HG03196 (cell line): ENCODE measurements at regions not wholly inside any gene's neighbourhood (a gene's known extent, or its start where the extent isn't known, plus 50 kb on each side); places are given as distances from the start of the nearest gene placed in this dataset.
"Not testable (repeated sequence)": the region's sequence is repeated elsewhere in the genome, so short reads cannot be mapped to it uniquely, and the experiment has no call there.

Source experiments
- ATAC-seq: cut with Tn5 transposase; IDR thresholded peaks from one replicate; pipeline ENCODE4 v1.9.1; 2021; ENCODE audit not compliant: unreplicated experiment

DNA sequence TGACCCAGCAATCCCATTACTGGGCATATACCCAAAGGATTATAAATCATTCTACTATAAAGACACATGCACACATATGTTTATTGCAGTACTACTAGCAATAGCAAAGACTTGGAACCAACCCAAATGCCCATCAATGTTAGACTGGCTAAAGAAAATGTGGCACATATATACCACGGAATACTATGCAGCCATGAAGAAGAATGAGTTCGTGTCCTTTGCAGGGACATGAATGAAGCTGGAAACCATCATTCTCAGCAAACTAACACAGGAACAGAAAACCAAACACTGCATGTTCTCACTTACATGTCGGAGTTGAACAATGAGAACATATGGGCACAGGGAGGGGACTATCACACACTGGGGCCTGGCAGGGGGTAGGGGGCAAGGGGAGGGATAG lies 183.0 kb downstream of the HACE1 start:
- ATAC-seq, result not testable (repeated sequence)

DNA sequence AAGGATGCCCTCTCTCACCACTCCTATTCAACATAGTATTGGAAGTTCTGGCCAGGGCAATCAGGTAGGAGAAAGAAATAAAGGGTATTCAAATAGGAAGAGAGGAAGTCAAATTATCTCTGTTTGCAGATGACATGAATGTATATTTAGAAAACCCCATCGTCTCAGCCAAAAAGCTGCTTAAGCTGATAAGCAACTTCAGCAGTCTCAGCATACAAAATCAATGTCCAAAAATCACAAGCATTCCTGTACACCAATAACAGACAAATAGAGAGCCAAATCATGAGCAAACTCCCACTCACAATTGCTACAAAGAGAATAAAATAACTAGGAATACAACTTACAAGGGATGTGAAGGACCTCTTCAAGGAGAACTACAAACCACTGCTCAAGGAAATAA lies 184.6 kb downstream of the HACE1 start:
- not testable (repeated sequence) for ATAC-seq

DNA sequence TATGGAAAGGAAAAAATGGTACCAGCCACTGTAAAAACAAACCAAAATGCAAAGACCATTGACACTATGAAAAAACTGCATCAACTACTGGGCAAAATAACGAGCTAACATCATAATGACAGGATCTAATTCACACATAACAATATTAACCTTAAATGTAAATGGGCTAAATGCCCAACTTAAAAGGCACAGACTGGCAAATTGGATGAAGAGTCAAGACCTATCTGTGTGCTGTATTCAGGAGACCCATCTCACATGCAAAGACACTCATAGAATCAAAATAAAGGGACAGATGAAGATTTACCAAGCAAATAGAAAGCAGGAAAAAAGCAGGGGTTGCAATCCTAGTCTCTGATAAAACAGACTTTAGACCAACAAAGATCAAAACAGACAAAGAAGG lies 186.6 kb downstream of the HACE1 start:
- not testable (repeated sequence) for ATAC-seq

DNA sequence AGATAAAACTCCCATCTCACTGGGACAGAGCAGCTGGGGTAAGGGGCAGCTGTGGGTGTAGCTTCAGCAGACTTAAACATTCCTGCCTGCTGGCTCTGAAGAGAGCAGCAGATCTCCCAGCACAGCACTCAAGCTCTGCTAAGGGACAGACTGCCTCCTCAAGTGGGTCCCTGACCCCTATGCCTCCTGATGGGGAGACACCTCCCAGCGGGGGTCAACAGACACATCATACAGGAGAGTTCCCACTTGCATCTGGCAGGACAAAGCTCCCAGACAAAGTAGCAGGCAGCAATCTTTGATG lies 188.2 kb downstream of the HACE1 start:
- ATAC-seq, result not testable (repeated sequence)

DNA sequence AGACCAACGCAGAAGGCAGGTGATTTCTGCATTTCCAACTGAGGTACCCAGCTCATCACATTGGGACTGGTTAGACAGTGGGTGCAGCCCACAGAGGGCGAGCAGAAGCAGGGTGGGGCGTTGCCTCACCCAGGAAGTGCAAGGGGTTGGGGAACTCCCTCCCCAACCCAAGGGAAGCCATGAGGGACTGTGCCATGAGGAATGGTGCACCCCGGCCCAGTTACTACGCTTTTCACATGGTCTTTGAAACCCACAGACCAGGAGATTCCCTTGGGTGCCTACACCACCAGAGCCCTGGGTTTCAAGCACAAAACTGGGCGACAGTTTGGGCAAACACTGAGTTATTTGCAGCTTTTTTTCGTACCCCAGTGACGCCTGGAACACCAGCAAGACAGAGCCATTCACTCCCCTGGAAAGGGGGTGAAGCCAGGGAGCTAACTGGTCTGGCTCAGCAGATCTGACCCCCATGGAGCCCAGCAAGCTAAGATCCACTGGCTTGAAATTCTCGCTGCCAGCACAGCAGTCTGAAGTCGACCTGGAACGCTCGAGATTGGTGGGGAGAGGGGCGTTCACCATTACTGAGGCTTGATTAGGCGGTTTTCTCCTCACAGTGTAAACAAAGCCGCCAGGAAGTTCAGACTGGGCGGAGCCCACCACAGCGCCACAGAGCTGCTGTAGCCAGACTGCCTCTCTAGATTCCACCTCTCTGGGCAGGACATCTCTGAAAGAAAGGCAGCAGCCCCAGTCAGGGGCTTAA lies 188.7 kb downstream of the HACE1 start:
- not testable (repeated sequence) for ATAC-seq

DNA sequence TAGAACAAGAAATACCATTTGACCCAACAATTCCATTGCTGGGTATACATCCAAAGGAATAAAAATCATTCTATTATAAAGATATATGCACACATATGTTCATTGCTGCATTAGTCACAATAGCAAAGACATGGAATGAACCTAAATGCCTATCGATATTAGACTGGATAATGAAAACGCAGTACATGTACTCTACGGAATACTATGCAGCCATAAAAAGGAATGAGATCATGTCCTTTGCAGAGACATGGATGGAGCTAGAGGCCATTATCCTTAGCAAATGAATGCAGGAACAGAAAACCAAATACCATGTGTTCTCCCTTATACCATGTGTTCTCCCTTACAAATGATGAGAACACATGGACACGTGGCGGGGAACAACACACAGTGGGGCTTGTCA lies 190.2 kb downstream of the HACE1 start:
- no peak for ATAC-seq

DNA sequence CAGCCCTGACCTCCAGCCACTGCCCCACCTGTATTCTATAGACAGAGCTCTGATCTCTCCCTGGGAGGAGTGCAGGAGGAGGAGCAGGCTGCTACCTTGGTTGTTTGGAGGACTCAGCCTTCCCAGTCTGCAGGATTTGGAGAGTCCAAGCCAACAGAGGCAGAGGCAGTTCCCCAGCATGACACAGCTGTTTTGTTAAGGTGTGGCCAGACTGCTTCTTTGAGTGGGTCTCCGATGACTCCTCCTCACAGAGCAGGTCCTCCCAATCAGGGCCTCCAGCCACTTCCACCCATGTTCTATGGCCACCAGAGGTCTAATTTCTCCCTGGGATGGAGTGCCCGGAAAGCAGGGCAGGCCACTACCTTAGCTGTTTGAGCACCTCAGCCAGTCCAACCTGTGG lies 203.5 kb downstream of the HACE1 start:
- no peak for ATAC-seq

DNA sequence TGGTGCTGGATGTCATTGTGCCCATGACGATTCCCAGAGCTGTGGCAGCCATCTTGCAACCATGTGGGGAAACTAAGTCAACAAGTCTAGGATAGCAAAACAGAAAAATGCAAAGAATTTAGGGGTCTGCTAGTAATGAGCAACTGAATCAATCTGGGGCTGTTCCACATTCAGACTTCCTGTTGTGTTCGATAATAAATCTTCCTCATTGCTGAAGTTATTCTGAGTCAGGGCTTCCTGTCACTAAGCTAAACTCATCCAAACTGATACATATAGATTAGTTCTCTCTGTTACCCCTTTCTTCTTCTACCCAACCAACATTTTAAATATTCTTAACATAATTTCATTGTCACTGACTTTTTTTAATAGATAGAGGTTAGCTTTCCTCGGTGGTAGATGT lies 205.9 kb downstream of the HACE1 start:
- no peak for ATAC-seq

DNA sequence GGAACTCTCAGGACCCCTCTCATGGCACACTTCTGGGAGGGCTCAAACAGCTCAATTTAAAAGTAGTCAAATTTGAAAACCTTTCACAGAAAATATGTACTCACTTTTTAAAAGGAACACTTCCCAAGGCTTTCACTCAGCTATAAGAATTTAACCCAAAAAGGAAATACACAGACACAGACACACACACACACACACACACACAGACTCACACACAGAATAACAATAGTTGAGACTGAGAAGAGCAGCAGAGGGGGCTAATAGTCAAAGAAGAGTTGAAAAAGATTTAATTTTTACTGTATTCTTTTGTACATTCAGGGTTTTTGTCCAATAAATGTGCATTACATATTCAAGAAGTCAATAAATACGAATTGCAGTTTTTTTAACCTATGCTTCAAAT lies 211.4 kb downstream of the HACE1 start:
- ATAC-seq, result no peak

DNA sequence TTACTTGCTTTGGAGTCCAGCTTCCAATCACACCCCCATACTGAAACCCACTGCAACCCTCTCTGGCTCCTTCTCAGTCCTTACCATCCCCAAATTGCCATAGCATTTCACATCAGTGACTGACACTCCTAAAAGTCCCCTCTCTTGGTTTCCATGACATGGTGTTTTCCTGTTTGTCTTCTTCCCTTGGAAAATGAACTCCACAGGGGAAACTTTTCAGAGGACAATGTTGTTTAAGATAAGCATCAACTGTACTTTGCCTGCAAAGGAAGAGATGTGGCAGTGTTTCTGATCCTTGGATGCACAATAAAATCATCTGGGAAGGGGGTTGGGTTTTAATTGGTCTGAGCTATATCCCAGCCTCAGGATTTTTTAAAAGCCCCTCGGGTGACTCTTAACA lies 214.9 kb downstream of the HACE1 start:
- ATAC-seq, result no peak

DNA sequence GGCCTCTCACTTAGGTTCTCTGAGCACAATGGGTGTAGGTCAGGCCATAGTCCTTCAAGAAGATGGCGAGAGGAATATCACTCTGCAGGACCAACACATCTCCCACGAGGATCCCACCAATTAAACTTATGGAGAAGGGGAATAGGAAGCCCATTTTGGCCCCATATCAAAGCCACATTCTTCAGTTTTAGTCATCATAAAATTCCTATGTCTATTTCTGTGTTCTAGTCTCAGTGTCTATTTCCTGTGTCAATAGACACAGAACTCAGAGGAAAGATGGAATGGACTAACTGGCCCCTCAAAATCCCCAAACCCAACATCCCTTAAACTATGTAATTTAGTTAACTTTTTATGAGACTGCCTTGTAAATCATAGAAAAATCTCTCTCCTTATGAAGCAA lies 216.8 kb downstream of the HACE1 start:
- ATAC-seq, result no peak

DNA sequence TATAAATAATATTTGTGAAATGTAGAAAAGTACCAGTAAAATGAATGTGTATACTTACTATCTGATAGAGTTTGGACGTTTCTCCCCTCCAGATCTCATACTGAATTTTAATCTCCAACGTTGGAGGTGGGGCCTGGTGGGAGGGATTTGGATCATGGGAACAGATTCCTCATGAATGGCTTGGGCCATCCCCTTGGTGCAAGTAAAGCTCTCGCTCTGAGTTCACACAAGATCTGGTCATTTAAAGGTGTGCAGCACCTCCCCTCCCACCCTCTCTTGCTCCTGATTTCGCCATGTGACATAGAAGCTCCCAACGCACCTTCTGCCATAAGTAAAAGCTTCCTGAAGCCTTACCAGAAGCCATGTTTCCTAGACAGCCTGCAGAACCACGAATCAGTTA lies 219.0 kb downstream of the HACE1 start:
- no peak for ATAC-seq

DNA sequence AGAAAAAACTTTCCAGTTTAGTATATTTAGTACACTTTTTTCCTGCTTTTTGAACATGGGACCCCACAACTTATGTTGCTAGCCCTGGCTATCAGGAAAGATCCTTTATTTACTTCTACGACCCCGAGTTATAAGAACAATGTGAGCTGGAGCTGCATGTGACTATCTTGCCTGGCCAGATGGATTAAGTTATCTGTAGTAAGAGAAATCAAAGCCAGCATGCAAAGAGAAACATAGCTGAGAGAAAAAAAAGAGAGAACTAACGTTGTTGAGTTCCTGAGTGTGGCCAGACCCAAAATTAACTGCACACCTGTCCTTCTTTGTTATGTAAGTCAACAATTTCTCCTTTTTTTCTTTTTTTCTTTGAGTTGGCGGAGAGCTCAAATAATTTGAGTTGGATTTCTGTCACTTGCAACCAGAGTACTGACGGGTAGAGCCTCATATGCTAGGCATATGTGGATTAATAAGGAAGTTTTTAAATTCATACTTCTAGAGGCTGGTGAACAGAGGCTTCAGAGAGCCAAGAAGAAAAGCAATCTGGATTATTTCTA lies 219.5 kb downstream of the HACE1 start:
- ATAC-seq, result no peak

DNA sequence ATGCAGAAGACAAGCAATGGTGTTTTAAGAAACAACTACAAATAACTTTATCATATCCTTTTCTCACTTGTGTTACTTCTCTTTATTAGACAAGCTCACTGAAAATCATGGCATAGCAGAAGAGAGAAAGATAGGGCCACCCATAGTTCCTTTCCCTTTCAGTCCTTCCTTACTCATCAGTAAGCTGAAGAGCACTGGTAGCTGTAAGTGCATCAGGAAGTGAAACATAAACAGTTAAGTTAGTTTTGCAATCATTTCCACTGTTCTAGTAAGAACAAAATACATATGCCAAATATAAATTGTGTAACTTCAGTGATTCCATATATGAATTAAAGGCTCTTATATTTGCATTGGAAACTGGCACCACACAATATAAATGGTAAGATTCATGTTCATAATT lies 220.1 kb downstream of the HACE1 start:
- ATAC-seq, result peak; percentile 88

DNA sequence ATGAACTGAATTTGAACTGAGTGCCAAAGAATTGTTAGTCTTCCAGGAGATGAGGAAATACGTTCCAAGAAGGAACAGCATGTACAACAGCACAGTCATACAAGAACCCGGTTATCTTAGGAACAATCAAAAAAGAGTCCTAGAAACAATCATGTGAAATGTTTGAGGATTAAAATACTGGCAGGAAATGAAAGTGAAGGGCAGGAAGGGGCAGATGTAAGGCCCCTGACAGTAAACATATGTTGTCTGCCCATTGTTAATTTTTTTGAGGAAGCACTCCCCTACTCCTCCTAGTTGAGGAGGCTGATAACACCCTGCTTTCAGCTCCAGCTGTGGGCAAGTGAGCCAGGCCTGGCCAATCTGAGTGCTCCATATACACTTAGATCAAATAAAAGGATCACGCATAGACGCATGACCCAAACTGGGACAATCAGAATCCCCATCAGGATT lies 220.9 kb downstream of the HACE1 start:
- ATAC-seq, result no peak

DNA sequence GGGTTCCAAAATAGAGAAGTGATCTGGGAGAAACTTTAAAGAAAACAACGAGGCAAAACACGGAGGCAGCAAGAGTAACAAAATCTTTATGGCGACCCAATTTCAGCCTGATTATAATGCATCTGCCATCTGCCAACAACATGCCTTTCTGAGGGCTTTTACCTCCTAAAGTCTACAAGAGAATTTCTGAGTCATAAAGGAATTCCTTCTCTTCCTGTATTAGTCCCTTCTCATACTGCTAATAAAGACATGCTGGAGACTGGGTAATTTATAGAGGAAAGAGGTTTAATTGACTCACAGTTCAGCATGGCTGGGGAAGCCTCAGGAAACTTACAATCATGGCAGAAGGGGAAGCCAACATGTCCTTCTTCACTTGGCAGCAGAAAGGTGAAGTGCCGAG lies 226.6 kb downstream of the HACE1 start:
- ATAC-seq, result no peak

DNA sequence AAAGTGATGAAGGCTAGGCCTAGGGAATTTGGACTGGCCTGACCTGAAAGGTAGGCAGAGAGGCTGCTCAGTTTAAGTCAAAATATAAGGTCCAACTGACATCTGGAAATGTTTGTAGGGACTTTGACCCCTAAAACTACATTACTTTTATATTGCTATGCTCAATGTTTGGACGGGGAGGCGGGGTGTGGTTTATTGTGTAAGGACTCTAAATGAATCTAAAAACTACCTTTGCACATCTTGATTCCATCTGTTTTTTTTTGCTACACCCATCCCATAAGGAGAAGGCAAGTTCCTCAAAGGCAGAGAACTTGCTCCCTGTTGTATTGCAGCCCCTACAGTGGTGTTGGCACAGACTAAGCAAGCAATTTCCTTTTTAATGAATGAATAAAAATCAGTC lies 227.1 kb downstream of the HACE1 start:
- ATAC-seq, result no peak

DNA sequence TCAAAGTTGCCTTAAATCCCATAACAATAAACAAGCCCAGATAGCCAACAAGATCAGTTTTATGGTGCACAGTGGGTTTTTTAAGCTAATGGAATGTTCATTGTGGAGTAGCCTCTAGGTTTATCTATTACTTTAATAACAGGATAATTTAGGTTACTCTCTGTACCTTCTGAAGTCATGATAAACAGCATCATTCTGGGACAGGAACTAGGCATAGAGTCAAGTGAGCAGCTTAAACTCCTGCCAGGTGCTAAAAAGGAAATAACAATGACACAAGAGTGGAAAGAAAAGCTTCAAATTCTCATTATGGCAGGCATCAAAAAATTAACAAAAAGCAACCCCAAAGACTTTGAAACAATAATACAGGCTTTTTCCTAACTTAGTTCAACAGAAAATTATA lies 228.8 kb downstream of the HACE1 start:
- ATAC-seq, result no peak

DNA sequence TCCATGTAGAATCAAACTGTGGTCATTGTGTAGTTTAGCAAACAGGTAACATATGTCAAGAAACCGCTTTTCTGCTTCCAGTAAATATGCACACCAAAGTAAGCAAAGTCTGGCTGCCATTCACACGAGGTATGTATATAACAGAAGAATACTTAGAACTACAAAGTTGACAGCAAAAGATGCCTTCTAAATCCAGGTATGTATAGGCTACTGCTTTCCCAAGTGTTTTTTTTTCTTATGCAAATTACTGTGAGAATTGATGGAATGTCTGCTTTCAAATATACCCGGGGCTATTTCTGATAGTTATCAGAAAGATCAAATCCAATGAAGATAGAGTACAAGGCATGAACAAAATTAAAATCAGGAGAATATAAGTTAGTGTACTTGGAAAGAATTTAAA lies 229.2 kb downstream of the HACE1 start:
- no peak for ATAC-seq

DNA sequence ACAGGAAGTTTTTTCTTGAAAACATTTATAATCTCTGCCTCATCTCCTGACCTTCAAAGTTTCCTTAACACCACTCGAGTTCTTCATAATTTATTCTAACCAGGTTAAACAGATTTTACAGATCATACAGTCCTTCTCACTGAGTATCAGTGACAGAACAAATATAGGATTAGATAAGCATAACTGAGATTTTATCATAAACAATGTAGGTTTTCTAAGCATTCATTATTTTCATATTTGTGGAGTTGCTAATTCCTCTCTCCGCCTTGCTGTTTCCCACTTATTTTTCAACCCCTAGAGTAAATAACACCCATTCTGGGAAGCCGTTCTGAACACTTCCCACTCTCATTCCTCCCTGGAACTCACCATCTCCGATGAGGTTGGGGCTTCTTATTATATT lies 229.9 kb downstream of the HACE1 start:
- no peak for ATAC-seq

DNA sequence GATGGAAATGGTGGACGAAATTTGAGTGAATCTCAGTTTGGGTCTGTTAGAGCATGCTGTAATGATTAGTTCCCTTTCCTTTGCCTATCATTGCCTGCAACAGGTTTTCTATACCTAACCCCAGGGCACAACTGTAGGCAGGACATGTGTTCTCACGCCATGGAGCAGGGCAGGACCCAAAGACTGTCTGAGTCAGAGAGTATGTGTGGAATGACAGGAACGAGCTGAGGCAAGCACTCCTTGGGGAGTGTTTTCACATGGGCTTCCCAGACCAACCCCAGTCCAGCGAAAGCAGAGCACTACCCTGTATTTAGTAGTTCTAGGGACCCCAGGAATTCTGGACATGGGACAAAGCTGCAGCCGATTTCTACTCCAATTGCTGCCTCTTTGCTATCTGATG lies 234.2 kb downstream of the HACE1 start:
- no peak for ATAC-seq

DNA sequence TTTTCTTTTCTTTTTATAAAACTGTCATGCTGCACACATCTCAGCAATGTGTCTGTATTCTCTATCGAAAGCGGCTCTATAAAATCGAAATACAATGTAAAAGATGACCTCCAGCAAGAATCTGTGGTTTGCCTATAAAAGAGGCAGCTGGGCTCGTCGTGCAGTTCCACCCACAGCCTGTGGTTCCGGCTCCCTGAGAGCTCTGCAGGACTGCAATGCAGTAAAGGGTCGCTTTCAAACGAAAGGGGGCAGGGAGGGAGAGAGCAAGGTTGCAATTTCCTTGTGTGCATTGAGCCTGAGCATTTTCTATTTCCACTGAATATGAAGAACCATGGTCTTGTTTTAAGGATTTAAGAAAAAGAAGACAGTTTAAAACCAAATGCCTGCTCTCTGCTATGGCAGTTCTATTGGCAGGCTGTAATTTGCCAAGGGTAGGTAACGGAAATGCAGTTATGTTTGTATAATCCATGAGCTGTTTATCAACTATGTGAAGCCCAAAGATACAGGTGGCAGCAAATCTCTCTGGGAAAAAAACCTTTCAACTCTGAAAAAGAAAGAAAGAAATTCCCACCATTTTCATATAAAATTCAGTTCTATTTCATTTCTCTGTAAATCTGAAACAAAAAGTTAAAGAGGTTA lies 236.5 kb downstream of the HACE1 start:
- no peak for ATAC-seq

DNA sequence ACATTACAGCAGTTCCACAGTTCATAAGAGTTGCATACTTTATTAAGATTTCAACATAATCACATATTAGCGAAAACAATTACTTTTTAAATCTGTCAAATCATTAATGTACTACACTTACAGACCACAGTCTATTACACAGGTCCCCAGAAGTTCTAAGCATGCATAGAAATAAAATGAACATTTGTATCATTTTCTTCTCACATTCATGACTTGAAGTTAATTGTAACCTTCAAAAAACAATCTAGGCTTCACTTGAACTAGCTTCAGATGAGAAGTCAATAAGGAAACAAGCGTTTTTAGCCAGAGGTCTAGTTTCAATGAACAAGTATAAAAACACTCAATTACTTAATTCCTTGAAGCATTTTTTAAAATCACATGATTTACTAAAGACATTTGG lies 238.3 kb downstream of the HACE1 start:
- no peak for ATAC-seq
